ENCODE measurements at regions not wholly inside any gene's neighbourhood (a gene's known extent, or its start where the extent isn't known, plus 50 kb on each side); places are given as distances from the start of the nearest gene placed in this dataset.

GRCh38 chr1:229022595-229023333, 248.1 kb upstream of the RAB4A start (continued):
- TF ChIP-seq PATZ1 (CRISPR knock-in tag; IDR thresholded peaks at IDR 0.05) (peak; percentile 85), RNF2 (conservative IDR thresholded peaks at IDR 0.05; ENCODE audit: low read depth) (no peak), SIX1 (CRISPR knock-in tag; IDR thresholded peaks at IDR 0.05; ENCODE audit: borderline replicate concordance) (peak; percentile 45; the same call in 1 of the 2 replicates), BCL6 (CRISPR knock-in tag; IDR thresholded peaks at IDR 0.05) (peak; percentile 65), KDM2A (CRISPR knock-in tag; IDR thresholded peaks at IDR 0.05; ENCODE audit: borderline replicate concordance, low read depth) (peak; percentile 33; the same call in 1 of the 2 replicates), ZNF878 (CRISPR knock-in tag; IDR thresholded peaks at IDR 0.05) (no peak), MAX (IDR thresholded peaks at IDR 0.05) (0 out of 2 replicates have a peak, but pooled peaks have one; percentile 13), ZFP90 (CRISPR knock-in tag; IDR thresholded peaks at IDR 0.05; ENCODE audit: borderline replicate concordance) (0 out of 2 replicates have a peak, but pooled peaks have one; percentile 64), BRCA1 (CRISPR knock-in tag; IDR thresholded peaks at IDR 0.05) (no peak), ZNF775 (CRISPR knock-in tag; IDR thresholded peaks at IDR 0.05; ENCODE audit: borderline replicate concordance) (peak; percentile 68; the same call in 1 of the 2 replicates), HMGXB3 (CRISPR knock-in tag; IDR thresholded peaks at IDR 0.05; ENCODE audit: borderline replicate concordance) (no peak), TFDP1 (CRISPR knock-in tag; IDR thresholded peaks at IDR 0.05; ENCODE audit: borderline replicate concordance) (no peak), SMAD3 (CRISPR knock-in tag; IDR thresholded peaks at IDR 0.05) (peak; percentile 27; the same call in 1 of the 2 replicates), STAG1 (CRISPR knock-in tag; IDR thresholded peaks at IDR 0.05) (peak; percentile 29)
- TF ChIP-seq, protein P1, sequence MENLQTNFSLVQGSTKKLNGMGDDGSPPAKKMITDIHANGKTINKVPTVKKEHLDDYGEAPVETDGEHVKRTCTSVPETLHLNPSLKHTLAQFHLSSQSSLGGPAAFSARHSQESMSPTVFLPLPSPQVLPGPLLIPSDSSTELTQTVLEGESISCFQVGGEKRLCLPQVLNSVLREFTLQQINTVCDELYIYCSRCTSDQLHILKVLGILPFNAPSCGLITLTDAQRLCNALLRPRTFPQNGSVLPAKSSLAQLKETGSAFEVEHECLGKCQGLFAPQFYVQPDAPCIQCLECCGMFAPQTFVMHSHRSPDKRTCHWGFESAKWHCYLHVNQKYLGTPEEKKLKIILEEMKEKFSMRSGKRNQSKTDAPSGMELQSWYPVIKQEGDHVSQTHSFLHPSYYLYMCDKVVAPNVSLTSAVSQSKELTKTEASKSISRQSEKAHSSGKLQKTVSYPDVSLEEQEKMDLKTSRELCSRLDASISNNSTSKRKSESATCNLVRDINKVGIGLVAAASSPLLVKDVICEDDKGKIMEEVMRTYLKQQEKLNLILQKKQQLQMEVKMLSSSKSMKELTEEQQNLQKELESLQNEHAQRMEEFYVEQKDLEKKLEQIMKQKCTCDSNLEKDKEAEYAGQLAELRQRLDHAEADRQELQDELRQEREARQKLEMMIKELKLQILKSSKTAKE (CRISPR knock-in tag; IDR thresholded peaks at IDR 0.05; ENCODE audit: borderline replicate concordance), result no peak
- TF ChIP-seq, protein P2, sequence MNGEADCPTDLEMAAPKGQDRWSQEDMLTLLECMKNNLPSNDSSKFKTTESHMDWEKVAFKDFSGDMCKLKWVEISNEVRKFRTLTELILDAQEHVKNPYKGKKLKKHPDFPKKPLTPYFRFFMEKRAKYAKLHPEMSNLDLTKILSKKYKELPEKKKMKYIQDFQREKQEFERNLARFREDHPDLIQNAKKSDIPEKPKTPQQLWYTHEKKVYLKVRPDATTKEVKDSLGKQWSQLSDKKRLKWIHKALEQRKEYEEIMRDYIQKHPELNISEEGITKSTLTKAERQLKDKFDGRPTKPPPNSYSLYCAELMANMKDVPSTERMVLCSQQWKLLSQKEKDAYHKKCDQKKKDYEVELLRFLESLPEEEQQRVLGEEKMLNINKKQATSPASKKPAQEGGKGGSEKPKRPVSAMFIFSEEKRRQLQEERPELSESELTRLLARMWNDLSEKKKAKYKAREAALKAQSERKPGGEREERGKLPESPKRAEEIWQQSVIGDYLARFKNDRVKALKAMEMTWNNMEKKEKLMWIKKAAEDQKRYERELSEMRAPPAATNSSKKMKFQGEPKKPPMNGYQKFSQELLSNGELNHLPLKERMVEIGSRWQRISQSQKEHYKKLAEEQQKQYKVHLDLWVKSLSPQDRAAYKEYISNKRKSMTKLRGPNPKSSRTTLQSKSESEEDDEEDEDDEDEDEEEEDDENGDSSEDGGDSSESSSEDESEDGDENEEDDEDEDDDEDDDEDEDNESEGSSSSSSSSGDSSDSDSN (CRISPR knock-in tag; IDR thresholded peaks at IDR 0.05), result peak; percentile 61; the same call in 1 of the 2 replicates

Measured in HepG2 (cell line).